Endothelial cell of umbilical vein (primary cell): ENCODE measurements at regions not wholly inside any gene's neighbourhood (a gene's known extent, or its start where the extent isn't known, plus 50 kb on each side); places are given as distances from the start of the nearest gene placed in this dataset.
"Not testable (repeated sequence)": the region's sequence is repeated elsewhere in the genome, so short reads cannot be mapped to it uniquely, and the experiment has no call there.

Source experiments
- CTCF ChIP-seq, 2 donors: IDR thresholded peaks; 1 replicate in 1 of 2; 2 replicates in 1 of 2; pipeline ENCODE4 v1.5.1; 2011; ENCODE audit warnings: low read length in 2 of 2, mild to moderate bottlenecking in 2 of 2, moderate library complexity in 2 of 2, control low read depth in 1 of 2, inconsistent platforms in 1 of 2, low read depth in 1 of 2; ENCODE audit not compliant: insufficient read depth in 1 of 2; ENCODE audit errors: extremely low read depth in 1 of 2
- EZH2 ChIP-seq: IDR thresholded peaks from 2 replicates; pipeline ENCODE4 v1.6.1; 2012; ENCODE audit warnings: borderline replicate concordance, low read depth, mild to moderate bottlenecking, moderate library complexity, low read length, inconsistent platforms; ENCODE audit not compliant: severe bottlenecking
- JUN ChIP-seq: IDR thresholded peaks from 2 replicates; pipeline ENCODE4 v1.6.1; 2011; ENCODE audit warnings: borderline replicate concordance, low read depth; ENCODE audit not compliant: insufficient read length, insufficient read depth
- MAX ChIP-seq: IDR thresholded peaks from 2 replicates; pipeline ENCODE4 v1.6.1; 2011; ENCODE audit not compliant: insufficient read depth, insufficient read length
- POLR2A ChIP-seq: IDR thresholded peaks from 2 replicates; pipeline ENCODE4 v1.6.1; 2012; ENCODE audit warnings: low read depth, mild to moderate bottlenecking, control low read depth, low read length
- POLR2AphosphoS5 ChIP-seq: IDR thresholded peaks from 2 replicates; pipeline ENCODE4 v1.6.1; 2012; ENCODE audit warnings: low read depth, mild to moderate bottlenecking, control low read depth, low read length, moderate library complexity; ENCODE audit not compliant: insufficient read depth

- TF ChIP-seq CTCF (IDR thresholded peaks at IDR 0.05; ENCODE audit: extremely low read depth in 1 of 2, insufficient read depth in 1 of 2, low read depth in 1 of 2, low read length in 2 of 2); POLR2A; JUN; EZH2; MAX; POLR2AphosphoS5: not testable (repeated sequence)
Observed at GRCh38 chr21:6075627-6076208, 4445.7 kb upstream of the TPTE start.
